Lower lobe of right lung (tissue), 2 donors: ENCODE measurements at regions not wholly inside any gene's neighbourhood (a gene's known extent, or its start where the extent isn't known, plus 50 kb on each side); places are given as distances from the start of the nearest gene placed in this dataset.

Source experiments
- ATAC-seq, 2 donors: fragments of 200-7000 bp; cut with Tn5 transposase; one replicate each; pipeline ENCODE4 v1.9.1; 2020 to 2022; ENCODE audit warnings: mild to moderate bottlenecking in 2 of 2, moderate library complexity in 2 of 2
- DNase-seq: peaks from one replicate; pipeline ENCODE4 v3.0.0-alpha.2; 2020
- H3K27ac ChIP-seq: fragments of 200-600 bp; one replicate; pipeline ENCODE4 v1.8.0; 2022
- H3K27me3 ChIP-seq: fragments of 200-600 bp; one replicate; pipeline ENCODE4 v1.8.0; 2022; ENCODE audit warnings: low read depth
- H3K36me3 ChIP-seq: fragments of 200-600 bp; one replicate; pipeline ENCODE4 v1.8.0; 2022; ENCODE audit warnings: mild to moderate bottlenecking
- H3K4me1 ChIP-seq: fragments of 200-600 bp; one replicate; pipeline ENCODE4 v1.8.0; 2022
- H3K4me3 ChIP-seq: fragments of 200-600 bp; one replicate; pipeline ENCODE4 v1.8.0; 2022; ENCODE audit warnings: mild to moderate bottlenecking
- H3K9me3 ChIP-seq: fragments of 200-600 bp; one replicate; pipeline ENCODE4 v1.8.0; 2022
- intact Hi-C: fragments of 100-400 bp; cut with DNase I; formaldehyde crosslinking; loops from one replicate; pipeline ENCODE4 v1.11.0; 2022
- TF ChIP-seq, protein P1 (sequence below): fragments of 200-600 bp; IDR thresholded peaks from one replicate; pipeline ENCODE4 v1.8.0; 2022; ENCODE audit warnings: antibody characterized with exemption, mild to moderate bottlenecking
- donor health status: DM: no; HTN: yes; CAD: no; lungs with severe emphysema.

DNA sequence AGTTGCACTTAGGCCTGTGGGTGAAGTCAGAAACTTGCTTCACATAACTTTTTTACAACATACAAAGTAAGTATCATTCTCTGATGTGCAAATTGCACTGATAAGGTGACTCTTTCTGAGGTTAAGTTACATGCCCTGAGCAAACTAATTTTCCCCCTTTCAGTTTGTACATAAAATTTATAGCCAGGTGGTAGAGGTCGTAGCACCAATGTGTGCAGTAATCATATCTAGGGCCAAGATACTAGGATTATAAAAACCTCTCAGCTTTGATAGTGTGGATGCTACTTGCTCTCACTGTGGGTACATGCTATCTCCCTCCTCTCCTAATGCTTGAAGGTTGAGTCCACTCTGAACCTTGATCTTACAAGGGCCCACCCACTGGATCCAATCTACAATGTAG, 130.7 kb upstream of the CPNE8 start:
- H3K27me3 ChIP-seq = no peaks in the 10 kb centered on the region
- TF ChIP-seq, protein P1, sequence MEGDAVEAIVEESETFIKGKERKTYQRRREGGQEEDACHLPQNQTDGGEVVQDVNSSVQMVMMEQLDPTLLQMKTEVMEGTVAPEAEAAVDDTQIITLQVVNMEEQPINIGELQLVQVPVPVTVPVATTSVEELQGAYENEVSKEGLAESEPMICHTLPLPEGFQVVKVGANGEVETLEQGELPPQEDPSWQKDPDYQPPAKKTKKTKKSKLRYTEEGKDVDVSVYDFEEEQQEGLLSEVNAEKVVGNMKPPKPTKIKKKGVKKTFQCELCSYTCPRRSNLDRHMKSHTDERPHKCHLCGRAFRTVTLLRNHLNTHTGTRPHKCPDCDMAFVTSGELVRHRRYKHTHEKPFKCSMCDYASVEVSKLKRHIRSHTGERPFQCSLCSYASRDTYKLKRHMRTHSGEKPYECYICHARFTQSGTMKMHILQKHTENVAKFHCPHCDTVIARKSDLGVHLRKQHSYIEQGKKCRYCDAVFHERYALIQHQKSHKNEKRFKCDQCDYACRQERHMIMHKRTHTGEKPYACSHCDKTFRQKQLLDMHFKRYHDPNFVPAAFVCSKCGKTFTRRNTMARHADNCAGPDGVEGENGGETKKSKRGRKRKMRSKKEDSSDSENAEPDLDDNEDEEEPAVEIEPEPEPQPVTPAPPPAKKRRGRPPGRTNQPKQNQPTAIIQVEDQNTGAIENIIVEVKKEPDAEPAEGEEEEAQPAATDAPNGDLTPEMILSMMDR = no peak
- no peaks in the 10 kb centered on the region for H3K4me1 ChIP-seq
- intact Hi-C loops = no loop called here
- no peaks in the 10 kb centered on the region for H3K36me3 ChIP-seq
- H3K27ac ChIP-seq = no peak overlapping the region
- no peak overlapping the region for H3K4me3 ChIP-seq
- H3K9me3 ChIP-seq = no peaks in the 10 kb centered on the region
- ATAC-seq (no peak), DNase-seq (no peak)

DNA sequence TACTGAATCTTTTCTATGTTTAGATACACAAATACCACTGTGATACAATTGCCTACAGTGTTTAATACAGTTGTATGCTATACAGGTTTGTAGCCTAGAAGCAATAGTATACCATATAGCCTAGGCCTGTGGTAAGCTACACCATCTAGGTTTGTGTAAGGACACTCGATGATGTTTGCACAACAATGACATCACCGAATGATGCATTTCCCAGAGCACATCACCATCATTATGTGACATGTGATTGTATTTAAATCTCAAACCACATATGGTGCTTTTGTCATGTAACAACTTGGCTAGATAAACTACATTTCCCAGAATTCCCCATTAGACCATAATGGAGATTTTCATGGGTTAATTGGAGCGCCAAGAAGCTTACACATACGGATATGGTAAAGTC, 128.4 kb upstream of the CPNE8 start:
- Histone ChIP-seq H3K36me3 (no peaks in the 10 kb centered on the region), H3K9me3 (no peaks in the 10 kb centered on the region), H3K4me3 (no peak overlapping the region), H3K27me3 (no peaks in the 10 kb centered on the region), H3K4me1 (no peaks in the 10 kb centered on the region), H3K27ac (no peak overlapping the region)
- ATAC-seq (no peak), DNase-seq (no peak)
- intact Hi-C loops = no loop called here
- TF ChIP-seq, protein P1 = no peak

DNA sequence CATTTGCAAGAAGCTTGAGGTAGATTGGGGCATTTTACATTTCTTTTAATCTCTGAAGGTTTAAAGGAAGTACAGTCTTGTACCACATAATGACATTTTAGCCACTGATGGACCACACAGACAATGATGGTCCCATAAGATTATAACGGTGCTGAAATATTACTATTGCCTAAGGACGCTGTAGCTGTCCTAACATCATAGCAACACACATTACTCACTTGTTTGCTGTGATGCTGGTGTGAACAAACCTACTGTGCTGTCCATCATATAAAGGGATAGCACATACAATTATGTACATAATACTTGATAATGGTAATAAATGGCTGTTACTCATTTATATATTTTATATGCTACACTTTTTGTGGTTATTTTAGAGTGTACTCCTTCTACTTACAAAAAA, 127.1 kb upstream of the CPNE8 start:
- TF ChIP-seq, protein P1 = no peak
- H3K4me3 ChIP-seq = no peak overlapping the region
- intact Hi-C loops = no loop called here
- ATAC-seq (no peak), DNase-seq (no peak)
- H3K4me1 ChIP-seq = no peaks in the 10 kb centered on the region
- no peaks in the 10 kb centered on the region for H3K36me3 ChIP-seq
- H3K27me3 ChIP-seq = no peaks in the 10 kb centered on the region
- H3K9me3 ChIP-seq = no peaks in the 10 kb centered on the region
- no peak overlapping the region for H3K27ac ChIP-seq

DNA sequence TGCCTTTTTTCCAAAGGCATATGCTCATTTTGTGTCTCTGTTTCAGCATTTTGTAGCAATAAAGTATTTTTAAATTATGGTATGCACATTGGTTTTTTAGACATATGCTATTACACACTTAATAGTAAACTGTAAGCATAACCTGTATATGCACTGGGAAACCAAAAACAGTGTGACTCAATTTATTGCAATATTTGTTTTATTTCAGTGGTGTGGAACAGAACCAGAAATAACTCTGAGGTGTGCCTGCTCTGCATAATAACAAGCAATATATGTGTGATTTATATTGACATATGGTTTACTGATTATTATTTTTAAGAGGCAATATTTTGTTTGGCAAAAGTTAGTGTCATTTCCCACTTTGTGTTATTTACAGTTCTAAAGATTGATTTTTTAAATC, 126.6 kb upstream of the CPNE8 start:
- Histone ChIP-seq H3K4me3 (no peak overlapping the region), H3K27me3 (no peaks in the 10 kb centered on the region), H3K36me3 (no peaks in the 10 kb centered on the region), H3K9me3 (no peaks in the 10 kb centered on the region), H3K27ac (no peak overlapping the region), H3K4me1 (no peaks in the 10 kb centered on the region)
- ATAC-seq = no peak
- intact Hi-C loops = no loop called here
- DNase-seq = no peak
- TF ChIP-seq, protein P1 = no peak

DNA sequence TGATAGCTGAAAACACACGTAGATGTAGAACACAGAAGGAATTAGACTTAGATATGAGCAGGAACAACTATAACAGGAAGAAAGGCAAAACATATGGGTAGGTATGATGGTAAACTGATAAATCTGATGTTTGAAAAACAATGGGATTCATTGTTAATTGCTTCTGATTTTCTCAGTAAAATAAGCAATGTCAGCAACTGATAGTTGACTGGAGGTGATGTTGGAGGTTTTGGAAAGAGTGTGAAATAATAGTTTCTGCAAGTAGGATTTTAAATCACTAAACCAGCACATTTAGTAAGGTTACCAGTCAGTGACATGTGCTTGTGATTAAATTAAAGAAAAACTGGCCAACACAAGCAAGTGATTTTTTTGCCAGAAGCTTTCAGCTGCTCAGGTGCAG, 123.0 kb upstream of the CPNE8 start:
- DNase-seq = no peak
- H3K4me1 ChIP-seq = no peaks in the 10 kb centered on the region
- no peak overlapping the region for H3K4me3 ChIP-seq
- no peaks in the 10 kb centered on the region for H3K27me3 ChIP-seq
- intact Hi-C loops = no loop called here
- H3K27ac ChIP-seq = no peak overlapping the region
- TF ChIP-seq, protein P1 = no peak
- no peaks in the 10 kb centered on the region for H3K9me3 ChIP-seq
- no peaks in the 10 kb centered on the region for H3K36me3 ChIP-seq
- ATAC-seq = no peak

DNA sequence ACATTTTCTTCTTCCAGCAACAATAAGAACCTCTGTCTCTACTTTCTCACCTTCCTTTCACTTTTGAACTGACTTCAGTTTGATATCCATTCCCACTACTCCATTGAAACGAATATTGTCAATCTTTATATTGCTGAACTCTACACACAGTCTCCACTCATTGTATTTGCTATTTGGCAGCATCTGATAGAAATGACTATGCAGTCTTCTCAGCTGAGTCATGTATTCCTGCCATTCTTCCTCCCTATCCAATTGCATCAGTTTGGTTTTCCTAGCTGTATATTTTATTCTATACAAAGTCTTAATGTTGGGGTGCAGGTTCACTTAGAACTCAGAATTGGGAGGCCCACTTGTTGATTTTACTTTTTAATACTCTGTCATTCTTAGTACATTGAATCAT, 107.5 kb upstream of the CPNE8 start:
- TF ChIP-seq, protein P1 = no peak
- intact Hi-C loops = no loop called here

More for the DNA sequence above, 107.5 kb upstream of the CPNE8 start:
- H3K36me3 ChIP-seq = no peaks in the 10 kb centered on the region
- H3K9me3 ChIP-seq = no peaks in the 10 kb centered on the region
- no peak for ATAC-seq
- H3K27ac ChIP-seq = no peak overlapping the region
- no peak for DNase-seq
- no peaks in the 10 kb centered on the region for H3K27me3 ChIP-seq
- no peaks in the 10 kb centered on the region for H3K4me1 ChIP-seq
- H3K4me3 ChIP-seq = no peak overlapping the region
